Stomach smooth muscle (tissue), 2 donors: ENCODE measurements at regions not wholly inside any gene's neighbourhood (a gene's known extent, or its start where the extent isn't known, plus 50 kb on each side); places are given as distances from the start of the nearest gene placed in this dataset.

Experiments used
- H3K27ac ChIP-seq: one replicate; pipeline ENCODE4 v1.7.0; 2013; ENCODE audit warnings: mild to moderate bottlenecking, low read length, inconsistent platforms
- H3K27me3 ChIP-seq, 2 donors: one replicate each; pipeline ENCODE4 v1.7.0; 2013; ENCODE audit warnings: low read length in 2 of 2; ENCODE audit not compliant: insufficient read depth in 2 of 2, control insufficient read depth in 1 of 2
- H3K36me3 ChIP-seq, 2 donors: one replicate each; pipeline ENCODE4 v1.7.0; 2013; ENCODE audit warnings: low read length in 2 of 2; ENCODE audit not compliant: control insufficient read depth in 2 of 2, insufficient read depth in 2 of 2
- H3K4me1 ChIP-seq: one replicate; pipeline ENCODE4 v1.7.0; 2013; ENCODE audit warnings: low read length; ENCODE audit not compliant: control insufficient read depth, insufficient read depth
- H3K4me3 ChIP-seq, 2 donors: one replicate each; pipeline ENCODE4 v1.7.0; 2013; ENCODE audit warnings: low read length in 2 of 2
- H3K9ac ChIP-seq, 2 donors: one replicate each; pipeline ENCODE4 v1.7.0; 2013; ENCODE audit warnings: low read length in 2 of 2, mild to moderate bottlenecking in 1 of 2
- H3K9me3 ChIP-seq, 2 donors: one replicate each; pipeline ENCODE4 v1.7.0; 2013; ENCODE audit warnings: low read length in 2 of 2; ENCODE audit not compliant: control insufficient read depth in 2 of 2
- donor health status: healthy.
- donor health status: Pancreatic carcinoma.

DNA sequence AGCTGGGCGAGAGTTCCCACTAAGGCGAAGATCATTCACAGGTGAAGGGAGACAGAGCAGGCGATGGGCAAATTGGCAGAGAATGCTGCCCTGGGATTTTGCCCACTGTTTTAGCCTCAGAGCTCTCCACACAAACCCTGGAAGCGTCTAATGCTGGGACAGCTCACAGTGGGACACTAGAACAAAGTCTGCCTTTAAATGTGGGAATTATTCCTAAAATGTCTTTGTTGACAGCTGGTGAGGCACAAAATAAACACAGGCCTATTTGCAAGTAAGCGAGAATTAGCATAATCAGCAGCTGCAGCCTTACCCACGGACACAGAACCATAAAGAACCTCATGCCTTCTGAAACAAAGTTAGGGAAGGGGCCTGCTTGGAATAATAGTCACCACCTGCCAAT is 824.5 kb downstream of the AACS start:
- H3K36me3 ChIP-seq = no peaks in the 10 kb centered on the region
- no peaks in the 10 kb centered on the region for H3K9me3 ChIP-seq
- H3K9ac ChIP-seq = no peak overlapping the region
- no peaks in the 10 kb centered on the region for H3K27me3 ChIP-seq
- peak overlapping the region; percentile 55 for H3K27ac ChIP-seq
- peaks cover 10% of the 10 kb centered on the region for H3K4me1 ChIP-seq
- no peak overlapping the region for H3K4me3 ChIP-seq

- no peaks in the 10 kb centered on the region for H3K27me3 ChIP-seq
- peak overlapping the region; percentile 55 for H3K27ac ChIP-seq
- H3K9me3 ChIP-seq = no peaks in the 10 kb centered on the region
- no peaks in the 10 kb centered on the region for H3K36me3 ChIP-seq
- H3K4me3 ChIP-seq = no peak overlapping the region
- H3K4me1 ChIP-seq = peaks cover 10% of the 10 kb centered on the region
- H3K9ac ChIP-seq = no peak overlapping the region
These were observed 825.2 kb downstream of the AACS start for GRCh38 chr12:125890366-125890905.

DNA sequence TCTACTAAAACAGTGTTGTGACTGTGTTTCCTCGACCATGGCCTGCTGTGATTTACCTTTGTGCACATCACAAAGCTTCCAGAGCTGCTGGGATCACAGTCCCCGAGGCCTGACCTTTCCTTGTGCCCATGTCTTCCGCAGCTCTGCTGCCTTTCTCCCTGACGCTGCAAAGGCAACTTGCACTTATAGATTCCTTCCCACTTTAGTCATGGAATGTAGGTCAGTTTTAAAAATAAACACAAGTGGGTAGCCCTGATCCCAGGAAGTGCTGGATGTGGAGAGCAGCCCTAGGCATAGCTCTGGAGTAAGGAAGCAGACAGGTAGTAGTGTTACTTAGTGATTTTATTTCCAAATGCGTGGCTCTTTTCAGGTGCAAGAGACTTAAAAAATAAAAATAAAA is 825.7 kb downstream of the AACS start:
- peaks cover 10% of the 10 kb centered on the region for H3K4me1 ChIP-seq
- no peaks in the 10 kb centered on the region for H3K27me3 ChIP-seq
- H3K27ac ChIP-seq = peak overlapping the region; percentile 55
- H3K4me3 ChIP-seq = peak overlapping the region in 1 of 2 donors; percentile 30
- peak overlapping the region in 1 of 2 donors; percentile 7 for H3K9ac ChIP-seq
- no peaks in the 10 kb centered on the region for H3K36me3 ChIP-seq
- H3K9me3 ChIP-seq = no peaks in the 10 kb centered on the region

DNA sequence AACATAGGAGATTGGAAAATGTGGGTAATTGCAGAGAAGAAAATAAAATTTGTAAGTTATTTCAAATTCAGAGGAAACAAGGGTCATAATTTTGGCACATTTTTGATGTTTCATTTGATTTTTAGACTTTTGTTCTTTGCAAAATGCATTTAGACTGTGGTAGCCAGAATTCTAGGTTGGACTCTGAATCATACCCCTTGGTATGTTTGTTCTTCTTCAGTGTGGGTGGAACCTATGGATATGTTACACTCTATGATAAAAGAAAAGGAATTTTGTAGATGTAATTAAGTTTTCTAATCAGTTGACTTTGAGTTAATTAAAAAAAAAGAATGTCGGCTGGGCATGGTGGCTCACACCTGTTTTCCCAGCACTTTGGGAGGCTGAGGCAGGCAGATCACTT is 827.0 kb downstream of the AACS start:
- Histone ChIP-seq H3K27me3 (no peaks in the 10 kb centered on the region), H3K9me3 (no peaks in the 10 kb centered on the region), H3K4me1 (peaks cover 10% of the 10 kb centered on the region), H3K9ac (no peak overlapping the region), H3K36me3 (no peaks in the 10 kb centered on the region), H3K27ac (no peak overlapping the region), H3K4me3 (no peak overlapping the region)

DNA sequence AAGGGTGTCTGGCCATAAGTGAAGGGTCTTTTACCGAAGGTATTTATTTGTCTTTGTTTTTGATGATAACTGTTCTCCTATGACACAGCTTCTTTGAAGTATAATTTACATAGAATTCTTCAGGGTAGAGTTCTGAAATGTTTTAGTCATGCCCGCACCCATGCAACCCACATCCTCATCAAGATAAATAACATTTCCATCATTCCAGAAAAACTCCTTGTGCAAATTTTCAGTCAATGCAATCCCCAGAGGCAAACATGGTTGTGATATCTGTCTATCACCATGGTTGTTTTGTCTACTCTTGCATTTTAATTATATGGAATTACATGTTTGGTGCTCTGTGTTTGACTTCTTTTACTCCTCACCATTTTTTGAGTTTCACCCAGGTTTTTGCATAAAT is 837.8 kb downstream of the AACS start:
- no peak overlapping the region for H3K27ac ChIP-seq
- no peak overlapping the region for H3K9ac ChIP-seq
- H3K4me3 ChIP-seq = no peak overlapping the region
- H3K27me3 ChIP-seq = no peaks in the 10 kb centered on the region
- no peaks in the 10 kb centered on the region for H3K36me3 ChIP-seq
- H3K9me3 ChIP-seq = no peaks in the 10 kb centered on the region
- peaks cover 2% of the 10 kb centered on the region for H3K4me1 ChIP-seq

- Histone ChIP-seq H3K9ac (no peak overlapping the region), H3K4me3 (no peak overlapping the region), H3K9me3 (peaks cover 0 to 9% of the 10 kb centered on the region in 2 donors), H3K27me3 (no peaks in the 10 kb centered on the region), H3K4me1 (peaks cover 2% of the 10 kb centered on the region), H3K36me3 (no peaks in the 10 kb centered on the region), H3K27ac (no peak overlapping the region)
These were observed 842.1 kb downstream of the AACS start for GRCh38 chr12:125907351-125907750.

DNA sequence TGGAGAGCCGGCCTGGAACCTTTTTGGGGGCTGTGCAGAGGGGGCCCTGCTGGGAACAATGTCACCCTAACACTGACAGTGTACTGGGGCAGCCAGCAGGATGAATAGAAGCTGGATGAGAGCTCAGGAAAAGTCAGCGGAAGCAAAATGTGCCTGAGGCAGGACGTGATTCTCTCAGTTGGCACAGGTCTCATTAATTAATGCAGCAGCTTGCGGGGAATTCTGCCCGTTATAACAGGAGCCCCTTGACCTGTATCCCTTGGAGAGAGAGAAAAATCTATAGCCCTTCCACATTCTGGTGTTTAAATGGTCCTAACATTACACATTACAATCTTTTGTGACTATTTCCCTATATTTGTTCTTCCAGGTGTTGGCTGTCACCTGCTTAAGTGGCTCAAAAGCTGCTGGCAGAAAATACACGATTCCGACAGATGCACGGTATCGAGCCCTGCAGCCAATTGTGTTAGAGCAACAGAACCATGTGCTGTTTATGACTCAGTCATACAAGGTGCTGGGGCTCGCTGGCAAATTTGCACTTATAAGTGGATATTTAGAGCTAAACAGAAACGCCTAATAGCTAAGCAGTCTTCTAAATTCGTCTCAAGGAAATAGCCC is 854.7 kb downstream of the AACS start:
- Histone ChIP-seq H3K27me3 (no peaks in the 10 kb centered on the region), H3K9ac (no peak overlapping the region), H3K4me1 (no peaks in the 10 kb centered on the region), H3K9me3 (no peaks in the 10 kb centered on the region), H3K4me3 (no peak overlapping the region), H3K27ac (no peak overlapping the region), H3K36me3 (no peaks in the 10 kb centered on the region)

DNA sequence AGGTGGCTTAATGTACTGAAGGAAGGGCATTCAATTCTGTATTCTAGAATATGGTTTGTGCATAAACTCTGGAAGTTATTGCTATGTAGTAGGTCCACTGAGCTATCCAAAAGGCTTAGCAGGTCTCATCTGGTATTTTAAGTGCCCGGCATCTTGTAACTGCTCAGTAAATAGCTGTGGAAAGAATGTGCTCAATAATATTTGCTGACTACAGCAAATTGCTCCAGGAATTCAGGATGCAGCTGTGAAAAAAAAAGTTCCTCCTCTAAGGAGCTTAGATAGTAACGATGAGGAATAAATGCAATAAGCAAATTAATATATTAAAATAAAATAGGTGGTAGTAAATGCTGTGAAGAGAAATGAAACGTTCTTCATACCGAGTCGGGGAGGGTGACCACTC is 857.1 kb downstream of the AACS start:
- H3K36me3 ChIP-seq = no peaks in the 10 kb centered on the region
- H3K4me1 ChIP-seq = no peaks in the 10 kb centered on the region
- no peaks in the 10 kb centered on the region for H3K27me3 ChIP-seq
- no peaks in the 10 kb centered on the region for H3K9me3 ChIP-seq
- H3K27ac ChIP-seq = no peak overlapping the region
- H3K9ac ChIP-seq = no peak overlapping the region
- no peak overlapping the region for H3K4me3 ChIP-seq

- Histone ChIP-seq H3K9me3 (no peaks in the 10 kb centered on the region), H3K4me1 (no peaks in the 10 kb centered on the region)
These were observed 871.3 kb downstream of the AACS start for GRCh38 chr12:125936502-125936901.

GRCh38 chr12:125944446-125944845 is 879.2 kb downstream of the AACS start:
- H3K27me3 ChIP-seq = no peaks in the 10 kb centered on the region
- H3K9ac ChIP-seq = no peak overlapping the region

More at GRCh38 chr12:125936502-125936901, 871.3 kb downstream of the AACS start:
- Histone ChIP-seq H3K9ac (no peak overlapping the region), H3K4me3 (no peak overlapping the region), H3K36me3 (no peaks in the 10 kb centered on the region), H3K27ac (no peak overlapping the region), H3K27me3 (no peaks in the 10 kb centered on the region)

GRCh38 chr12:125949471-125949870 is 884.2 kb downstream of the AACS start:
- no peaks in the 10 kb centered on the region for H3K9me3 ChIP-seq
- no peaks in the 10 kb centered on the region for H3K4me1 ChIP-seq
- H3K27me3 ChIP-seq = no peaks in the 10 kb centered on the region
- H3K4me3 ChIP-seq = no peak overlapping the region
- no peaks in the 10 kb centered on the region for H3K36me3 ChIP-seq
- no peak overlapping the region for H3K27ac ChIP-seq
- H3K9ac ChIP-seq = no peak overlapping the region

More at GRCh38 chr12:125944446-125944845, 879.2 kb downstream of the AACS start:
- Histone ChIP-seq H3K9me3 (no peaks in the 10 kb centered on the region), H3K4me1 (no peaks in the 10 kb centered on the region), H3K4me3 (no peak overlapping the region), H3K27ac (no peak overlapping the region), H3K36me3 (no peaks in the 10 kb centered on the region)
